Neutrophil (primary cell): ENCODE measurements at regions not wholly inside any gene's neighbourhood (a gene's known extent, or its start where the extent isn't known, plus 50 kb on each side); places are given as distances from the start of the nearest gene placed in this dataset.

ENCODE experiments used
- H3K27ac ChIP-seq: fragments of 200-600 bp; sonication (generic); 2 replicates; pipeline ENCODE4 v1.5.1; 2016; ENCODE audit warnings: mild to moderate bottlenecking, moderate library complexity
- H3K27me3 ChIP-seq: fragments of 200-600 bp; sonication (generic); 2 replicates; pipeline ENCODE4 v1.6.0; 2016; ENCODE audit warnings: mild to moderate bottlenecking
- H3K36me3 ChIP-seq: fragments of 200-600 bp; sonication (generic); 2 replicates; pipeline ENCODE4 v1.5.1; 2017
- H3K4me1 ChIP-seq, 2 experiments: fragments of 200-600 bp in 1 of 2; sonication (generic) in 1 of 2; 1 replicate in 1 of 2; 2 replicates in 1 of 2; pipeline versions ENCODE4 v1.5.1 to v1.6.1; 2013 to 2016; ENCODE audit warnings: low read depth in 1 of 2, low read length in 1 of 2, mild to moderate bottlenecking in 1 of 2, moderate library complexity in 1 of 2; ENCODE audit not compliant: control insufficient read depth in 1 of 2, insufficient read depth in 1 of 2
- H3K4me3 ChIP-seq, 2 experiments: fragments of 200-600 bp in 1 of 2; sonication (generic) in 1 of 2; 1 replicate in 1 of 2; 2 replicates in 1 of 2; pipeline ENCODE4 v1.5.1; 2013 to 2016; ENCODE audit warnings: low read depth in 1 of 2, low read length in 1 of 2, mild to moderate bottlenecking in 1 of 2, moderate library complexity in 1 of 2
- H3K9me3 ChIP-seq: fragments of 200-600 bp; sonication (generic); 2 replicates; pipeline ENCODE4 v1.5.1; 2016
- CTCF ChIP-seq: fragments of 200-600 bp; sonication (generic); IDR thresholded peaks from 2 replicates; pipeline ENCODE4 v1.5.1; 2016; ENCODE audit warnings: antibody characterized with exemption

GRCh38 chr10:118865998-118866693 is 111.4 kb upstream of the CACUL1 start:
- peaks cover 12 to 16% of the 10 kb centered on the region in 2 experiments for H3K4me1 ChIP-seq
- H3K9me3 ChIP-seq: no peaks in the 10 kb centered on the region
- H3K27me3 ChIP-seq: no peaks in the 10 kb centered on the region
- H3K27ac ChIP-seq: no peak overlapping the region
- no peak overlapping the region for H3K4me3 ChIP-seq
- no peaks in the 10 kb centered on the region for H3K36me3 ChIP-seq
- no peak for TF ChIP-seq CTCF

- no peaks in the 10 kb centered on the region for H3K27me3 ChIP-seq
- no peak for TF ChIP-seq CTCF
- H3K4me3 ChIP-seq: no peak overlapping the region
- H3K9me3 ChIP-seq: no peaks in the 10 kb centered on the region
- no peaks in the 10 kb centered on the region for H3K36me3 ChIP-seq
- H3K27ac ChIP-seq: no peak overlapping the region
- H3K4me1 ChIP-seq: peaks cover 16 to 19% of the 10 kb centered on the region in 2 experiments
Observed at GRCh38 chr10:118867768-118868167, 113.0 kb upstream of the CACUL1 start.

GRCh38 chr10:118868589-118868988 is 113.8 kb upstream of the CACUL1 start:
- Histone ChIP-seq H3K27me3 (no peaks in the 10 kb centered on the region), H3K4me1 (peaks cover 16 to 19% of the 10 kb centered on the region in 2 experiments), H3K27ac (no peak overlapping the region), H3K4me3 (no peak overlapping the region), H3K36me3 (no peaks in the 10 kb centered on the region), H3K9me3 (no peaks in the 10 kb centered on the region)
- TF ChIP-seq CTCF: no peak

GRCh38 chr10:118870467-118871243 is 115.9 kb upstream of the CACUL1 start:
- H3K27me3 ChIP-seq: no peaks in the 10 kb centered on the region
- H3K4me3 ChIP-seq: no peak overlapping the region
- no peaks in the 10 kb centered on the region for H3K36me3 ChIP-seq
- no peaks in the 10 kb centered on the region for H3K9me3 ChIP-seq
- peaks cover 16 to 19% of the 10 kb centered on the region in 2 experiments for H3K4me1 ChIP-seq
- no peak for TF ChIP-seq CTCF
- peak overlapping the region; percentile 14 for H3K27ac ChIP-seq

GRCh38 chr10:118871244-118871865 is 116.6 kb upstream of the CACUL1 start:
- peak overlapping the region; percentile 14 for H3K27ac ChIP-seq
- no peaks in the 10 kb centered on the region for H3K36me3 ChIP-seq
- TF ChIP-seq CTCF: no peak
- peaks cover 3% of the 10 kb centered on the region for H3K27me3 ChIP-seq
- no peak overlapping the region for H3K4me3 ChIP-seq
- no peaks in the 10 kb centered on the region for H3K9me3 ChIP-seq
- peaks cover 16 to 19% of the 10 kb centered on the region in 2 experiments for H3K4me1 ChIP-seq
